H1 (cell line): ENCODE measurements at regions not wholly inside any gene's neighbourhood (a gene's known extent, or its start where the extent isn't known, plus 50 kb on each side); places are given as distances from the start of the nearest gene placed in this dataset.

ENCODE experiments used
- BCL11A ChIP-seq, 2 experiments: IDR thresholded peaks; one replicate each; pipeline ENCODE4 v1.6.1; 2011; ENCODE audit warnings: low read depth in 2 of 2, low read length in 2 of 2, mild to moderate bottlenecking in 2 of 2
- CTBP2 ChIP-seq: IDR thresholded peaks from 2 replicates; pipeline ENCODE4 v1.7.0; 2011; ENCODE audit warnings: borderline replicate concordance, mild to moderate bottlenecking, moderate library complexity, mixed read lengths, low read length; ENCODE audit not compliant: insufficient read depth, insufficient read length
- HDAC2 ChIP-seq, 2 experiments: fragments of 300-600 bp in 1 of 2; sonication (generic) in 1 of 2; IDR thresholded peaks; 2 replicates each; pipeline ENCODE4 v1.6.1; 2011 to 2012; ENCODE audit warnings: low read depth in 2 of 2, low read length in 2 of 2, mild to moderate bottlenecking in 2 of 2, moderate library complexity in 2 of 2, borderline replicate concordance in 1 of 2, inconsistent platforms in 1 of 2
- TF ChIP-seq, protein P1 (sequence below), 3 experiments: IDR thresholded peaks; 1 replicate in 2 of 3; 2 replicates in 1 of 3; pipeline versions ENCODE4 v1.5.1 to v1.6.1; 2011; ENCODE audit warnings: low read length in 3 of 3, mild to moderate bottlenecking in 3 of 3, inconsistent platforms in 2 of 3, low read depth in 1 of 3, moderate library complexity in 1 of 3; ENCODE audit not compliant: insufficient read depth in 1 of 3; ENCODE audit errors: control extremely low read depth in 1 of 3

DNA sequence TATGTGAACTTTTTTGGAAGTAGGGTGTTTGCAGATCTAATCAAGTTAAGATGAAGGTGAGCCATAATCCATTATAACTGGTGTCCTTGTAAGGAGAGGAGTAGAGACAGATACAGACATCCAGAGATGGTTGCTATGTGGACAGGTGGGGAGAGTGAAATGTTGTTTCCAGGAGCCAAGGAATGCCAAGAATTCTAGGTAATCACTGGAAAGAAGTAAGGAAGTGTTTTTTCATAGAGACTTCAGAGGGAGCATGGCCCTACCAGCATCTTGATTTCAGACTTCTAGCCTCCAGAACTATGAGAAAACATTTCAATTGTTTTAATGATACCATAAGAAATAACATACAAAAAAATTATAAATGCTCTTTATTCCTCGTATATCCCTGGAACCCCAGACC lies 320.5 kb upstream of the ANO3 start:
- TF ChIP-seq, protein P1, sequence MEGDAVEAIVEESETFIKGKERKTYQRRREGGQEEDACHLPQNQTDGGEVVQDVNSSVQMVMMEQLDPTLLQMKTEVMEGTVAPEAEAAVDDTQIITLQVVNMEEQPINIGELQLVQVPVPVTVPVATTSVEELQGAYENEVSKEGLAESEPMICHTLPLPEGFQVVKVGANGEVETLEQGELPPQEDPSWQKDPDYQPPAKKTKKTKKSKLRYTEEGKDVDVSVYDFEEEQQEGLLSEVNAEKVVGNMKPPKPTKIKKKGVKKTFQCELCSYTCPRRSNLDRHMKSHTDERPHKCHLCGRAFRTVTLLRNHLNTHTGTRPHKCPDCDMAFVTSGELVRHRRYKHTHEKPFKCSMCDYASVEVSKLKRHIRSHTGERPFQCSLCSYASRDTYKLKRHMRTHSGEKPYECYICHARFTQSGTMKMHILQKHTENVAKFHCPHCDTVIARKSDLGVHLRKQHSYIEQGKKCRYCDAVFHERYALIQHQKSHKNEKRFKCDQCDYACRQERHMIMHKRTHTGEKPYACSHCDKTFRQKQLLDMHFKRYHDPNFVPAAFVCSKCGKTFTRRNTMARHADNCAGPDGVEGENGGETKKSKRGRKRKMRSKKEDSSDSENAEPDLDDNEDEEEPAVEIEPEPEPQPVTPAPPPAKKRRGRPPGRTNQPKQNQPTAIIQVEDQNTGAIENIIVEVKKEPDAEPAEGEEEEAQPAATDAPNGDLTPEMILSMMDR (IDR thresholded peaks at IDR 0.05; ENCODE audit: control extremely low read depth in 1 of 3, insufficient read depth in 1 of 3, low read depth in 1 of 3, low read length in 3 of 3), result no peak
- TF ChIP-seq BCL11A (IDR thresholded peaks at IDR 0.05; ENCODE audit: low read depth in 2 of 2, low read length in 2 of 2), result no peak
- no peak for TF ChIP-seq HDAC2 (IDR thresholded peaks at IDR 0.05; ENCODE audit: borderline replicate concordance in 1 of 2, low read depth in 2 of 2, low read length in 2 of 2)
- TF ChIP-seq CTBP2, result no peak
